H9 (cell line): ENCODE measurements at regions not wholly inside any gene's neighbourhood (a gene's known extent, or its start where the extent isn't known, plus 50 kb on each side); places are given as distances from the start of the nearest gene placed in this dataset.

Experiments
- DNase-seq: peaks from one replicate; pipeline ENCODE4 v3.0.0-alpha.2; 2017
- H2AFZ ChIP-seq: one replicate; pipeline ENCODE4 v1.6.1; 2013; ENCODE audit warnings: mild to moderate bottlenecking, low read length, control low read depth, moderate library complexity
- H2AK5ac ChIP-seq: 2 replicates; pipeline ENCODE4 v1.6.1; 2013; ENCODE audit warnings: low read length, control low read depth, mixed read lengths; ENCODE audit not compliant: insufficient read length
- H2BK120ac ChIP-seq: one replicate; pipeline ENCODE4 v1.6.1; 2013; ENCODE audit warnings: low read depth, mild to moderate bottlenecking, low read length, control low read depth, inconsistent platforms; ENCODE audit not compliant: poor library complexity, severe bottlenecking
- H2BK12ac ChIP-seq: 2 replicates; pipeline ENCODE4 v1.6.1; 2013; ENCODE audit warnings: low read length, control low read depth, mixed read lengths, low read depth; ENCODE audit not compliant: insufficient read length
- H2BK15ac ChIP-seq: 2 replicates; pipeline ENCODE4 v1.6.1; 2013; ENCODE audit warnings: low read depth, low read length, control low read depth
- H2BK20ac ChIP-seq: one replicate; pipeline ENCODE4 v1.6.1; 2013; ENCODE audit warnings: low read depth, mild to moderate bottlenecking, low read length, control low read depth, inconsistent platforms; ENCODE audit not compliant: poor library complexity, severe bottlenecking
- H2BK5ac ChIP-seq: 2 replicates; pipeline ENCODE4 v1.6.1; 2013; ENCODE audit warnings: low read length, control low read depth, mixed read lengths; ENCODE audit not compliant: insufficient read length
- H3K14ac ChIP-seq: 2 replicates; pipeline ENCODE4 v1.6.1; 2013; ENCODE audit warnings: low read length, control low read depth; ENCODE audit not compliant: insufficient read depth
- H3K18ac ChIP-seq: 2 replicates; pipeline ENCODE4 v1.6.1; 2013; ENCODE audit warnings: low read depth, mild to moderate bottlenecking, mixed read lengths, low read length, control low read depth; ENCODE audit not compliant: insufficient read length
- H3K23ac ChIP-seq: 2 replicates; pipeline ENCODE4 v1.6.1; 2013; ENCODE audit warnings: low read length, control low read depth, mixed read lengths, low read depth; ENCODE audit not compliant: insufficient read length
- H3K23me2 ChIP-seq: 2 replicates; pipeline ENCODE4 v1.6.1; 2013; ENCODE audit warnings: low read depth, mild to moderate bottlenecking, mixed read lengths, low read length, control low read depth; ENCODE audit not compliant: insufficient read length, poor library complexity, severe bottlenecking
- H3K27ac ChIP-seq: 2 replicates; pipeline ENCODE4 v1.5.1; 2013; ENCODE audit warnings: low read length, control low read depth, mixed read lengths, low read depth; ENCODE audit not compliant: insufficient read length
- H3K27me3 ChIP-seq: 2 replicates; pipeline ENCODE4 v1.6.1; 2013; ENCODE audit warnings: low read length, control low read depth, inconsistent platforms; ENCODE audit not compliant: insufficient read depth
- H3K4ac ChIP-seq: 2 replicates; pipeline ENCODE4 v1.6.1; 2013; ENCODE audit warnings: low read depth, mild to moderate bottlenecking, control low read depth, inconsistent platforms, low read length, moderate library complexity
- H3K4me1 ChIP-seq: 2 replicates; pipeline ENCODE4 v1.6.1; 2013; ENCODE audit warnings: low read length, control low read depth, inconsistent platforms; ENCODE audit not compliant: insufficient read depth
- H3K4me2 ChIP-seq: 2 replicates; pipeline ENCODE4 v1.6.1; 2013; ENCODE audit warnings: low read length, control low read depth, mixed read lengths; ENCODE audit not compliant: insufficient read length, insufficient read depth
- H3K56ac ChIP-seq: 2 replicates; pipeline ENCODE4 v1.6.1; 2013; ENCODE audit warnings: low read depth, mild to moderate bottlenecking, mixed read lengths, low read length, control low read depth; ENCODE audit not compliant: insufficient read length
- H3K79me1 ChIP-seq: 2 replicates; pipeline ENCODE4 v1.6.1; 2013; ENCODE audit warnings: low read depth, mild to moderate bottlenecking, moderate library complexity, low read length, control low read depth, inconsistent platforms; ENCODE audit not compliant: insufficient read depth, poor library complexity, severe bottlenecking
- H3K79me2 ChIP-seq: 2 replicates; pipeline ENCODE4 v1.6.1; 2013; ENCODE audit warnings: low read length, control low read depth, inconsistent platforms; ENCODE audit not compliant: insufficient read depth
- H3K9ac ChIP-seq: 2 replicates; pipeline ENCODE4 v1.6.1; 2013; ENCODE audit warnings: low read length, control low read depth, mixed read lengths; ENCODE audit not compliant: insufficient read length; ENCODE audit errors: extremely low read depth
- H3K9me3 ChIP-seq: one replicate; pipeline ENCODE4 v1.6.1; 2013; ENCODE audit warnings: low read depth, low read length, inconsistent platforms; ENCODE audit not compliant: control insufficient read depth
- H3T11ph ChIP-seq: one replicate; pipeline ENCODE4 v1.6.1; 2013; ENCODE audit warnings: mild to moderate bottlenecking, low read length, control low read depth, inconsistent platforms
- H4K20me1 ChIP-seq: one replicate; pipeline ENCODE4 v1.6.1; 2013; ENCODE audit not compliant: control insufficient read depth, insufficient read length, insufficient read depth
- H4K5ac ChIP-seq: 2 replicates; pipeline ENCODE4 v1.6.1; 2013; ENCODE audit warnings: low read depth, mild to moderate bottlenecking, mixed read lengths, low read length, control low read depth; ENCODE audit not compliant: insufficient read length
- H4K8ac ChIP-seq: replicated peaks from 2 replicates; pipeline ENCODE4 v1.6.1; 2013; ENCODE audit warnings: low read length, control low read depth, mixed read lengths, low read depth; ENCODE audit not compliant: insufficient read length
- H4K91ac ChIP-seq: 2 replicates; pipeline ENCODE4 v1.6.1; 2013; ENCODE audit warnings: low read depth, mild to moderate bottlenecking, moderate library complexity, mixed read lengths, low read length, control low read depth; ENCODE audit not compliant: insufficient read length
- H3K27ac Mint-ChIP-seq, 3 experiments: 2 replicates in 2 of 3; 3 replicates in 1 of 3; pipeline ENCODE4 v1.8.0; 2020 to 2021; ENCODE audit warnings: mixed read lengths in 3 of 3, mild to moderate bottlenecking in 1 of 3, moderate library complexity in 1 of 3
- H3K27me3 Mint-ChIP-seq: 2 replicates; pipeline ENCODE4 v1.8.0; 2021; ENCODE audit warnings: low read depth, mild to moderate bottlenecking, moderate library complexity, mixed read lengths
- H3K36me3 Mint-ChIP-seq, 3 experiments: 2 replicates in 2 of 3; 3 replicates in 1 of 3; pipeline ENCODE4 v1.8.0; 2020 to 2021; ENCODE audit warnings: low read depth in 3 of 3, mixed read lengths in 3 of 3; ENCODE audit not compliant: insufficient read depth in 1 of 3
- H3K4me1 Mint-ChIP-seq, 2 experiments: 2 replicates each; pipeline ENCODE4 v1.8.0; 2020; ENCODE audit warnings: mixed read lengths in 2 of 2
- H3K4me3 Mint-ChIP-seq, 2 experiments: 2 replicates in 1 of 2; 3 replicates in 1 of 2; pipeline ENCODE4 v1.8.0; 2020 to 2021; ENCODE audit warnings: mild to moderate bottlenecking in 2 of 2, mixed read lengths in 2 of 2, moderate library complexity in 1 of 2
- H3K9me3 Mint-ChIP-seq, 2 experiments: 2 replicates in 1 of 2; 3 replicates in 1 of 2; pipeline ENCODE4 v1.8.0; 2020; ENCODE audit warnings: mild to moderate bottlenecking in 2 of 2, mixed read lengths in 2 of 2, moderate library complexity in 1 of 2
- CTCF ChIP-seq: fragments of 200-600 bp; sonication (generic); conservative IDR thresholded peaks from 3 replicates; pipeline ENCODE4 v1.8.0; 2021; ENCODE audit warnings: antibody characterized with exemption, mild to moderate bottlenecking
- WGBS: extraction: QIAGEN DNeasy Blood & Tissue Kit; methylation state at CpG from one replicate; pipeline ENCODE4 v1.1.7; 2013; ENCODE audit warnings: missing lambda C conversion rate, low lambda C conversion rate, mixed read lengths; ENCODE audit not compliant: insufficient read length; ENCODE audit errors: extremely low coverage; 5-methylcytosine and 5-hydroxymethylcytosine counted together

DNA sequence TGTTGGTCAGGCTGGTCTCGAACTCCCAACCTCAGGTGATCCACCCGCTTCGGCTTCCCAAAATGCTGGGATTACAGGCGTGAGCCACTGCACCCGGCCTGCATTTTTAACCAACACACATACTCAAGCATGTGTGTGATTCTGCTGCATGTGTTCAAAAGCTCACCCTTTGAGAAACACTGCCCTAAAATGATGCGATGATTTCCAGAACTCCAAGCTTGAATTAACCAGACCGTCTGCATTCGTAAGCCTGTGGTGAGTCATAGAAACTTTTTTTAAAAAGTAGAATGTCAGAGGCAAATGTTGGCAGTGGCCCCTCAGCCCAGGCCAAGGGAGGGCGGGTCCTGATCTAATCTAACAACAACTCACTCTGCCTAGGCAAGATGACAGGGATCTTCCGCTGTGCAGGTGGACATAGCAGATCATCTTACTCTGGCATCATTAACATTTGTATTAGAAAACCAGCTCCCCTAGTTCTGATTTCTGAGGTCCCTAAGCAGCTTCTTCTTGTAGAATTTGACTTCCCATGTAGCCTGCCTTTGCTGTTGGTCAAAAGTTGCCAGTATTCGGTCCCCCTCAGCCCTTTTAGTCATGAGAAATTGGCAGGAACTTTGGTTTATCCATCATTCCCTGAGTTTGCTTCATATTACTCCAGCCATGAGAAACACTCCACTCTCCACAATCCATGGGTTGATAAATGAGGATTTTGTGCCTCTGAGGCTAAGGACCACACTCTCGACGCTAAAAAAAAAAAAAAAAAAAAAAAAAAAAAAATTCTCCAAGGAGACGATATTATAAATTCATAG, 190.4 kb downstream of the SKIDA1 start:
- H3K4me2 ChIP-seq, result no peak overlapping the region
- H3K9ac ChIP-seq, result no peak overlapping the region
- H3K4me3 Mint-ChIP-seq, result no peak overlapping the region
- H2BK5ac ChIP-seq, result no peak overlapping the region
- no peak overlapping the region for H3K14ac ChIP-seq
- H3T11ph ChIP-seq, result no peak overlapping the region
- no peaks in the 10 kb centered on the region for H3K79me1 ChIP-seq
- no peak overlapping the region for H3K27ac ChIP-seq
- H4K5ac ChIP-seq, result no peak overlapping the region
- no peak overlapping the region for H3K23ac ChIP-seq
- no peaks in the 10 kb centered on the region for H3K36me3 Mint-ChIP-seq
- peaks cover 3% of the 10 kb centered on the region in 2 experiments; a peak in 4 of 5 replicates for H3K9me3 Mint-ChIP-seq
- no peaks in the 10 kb centered on the region for H3K27me3 Mint-ChIP-seq
- H3K4ac ChIP-seq, result no peak overlapping the region
- no peak overlapping the region for H2AFZ ChIP-seq
- no peak overlapping the region for H2AK5ac ChIP-seq
- H4K91ac ChIP-seq, result no peak overlapping the region
- H3K18ac ChIP-seq, result no peak overlapping the region
- no peak overlapping the region for H4K8ac ChIP-seq
- WGBS, result no CpG with 5 or more reads among the region's 14 CpGs
- H2BK15ac ChIP-seq, result no peak overlapping the region
- peaks cover 22 to 25% of the 10 kb centered on the region in 2 experiments for H3K4me1 Mint-ChIP-seq
- no peak for DNase-seq
- H2BK12ac ChIP-seq, result no peak overlapping the region
- H3K4me1 ChIP-seq, result peaks cover 6% of the 10 kb centered on the region
- H3K27ac Mint-ChIP-seq, result peak overlapping the region; percentile 35 to 58 (median 44); a peak in 3 of 7 replicates
- H2BK120ac ChIP-seq, result no peak overlapping the region
- H3K27me3 ChIP-seq, result no peaks in the 10 kb centered on the region
- H4K20me1 ChIP-seq, result no peaks in the 10 kb centered on the region
- H3K9me3 ChIP-seq, result no peaks in the 10 kb centered on the region
- no peak for TF ChIP-seq CTCF
- no peak overlapping the region for H2BK20ac ChIP-seq
- H3K23me2 ChIP-seq, result peaks cover 3% of the 10 kb centered on the region
- H3K56ac ChIP-seq, result no peak overlapping the region
- no peaks in the 10 kb centered on the region for H3K79me2 ChIP-seq
